Osteocyte (in vitro differentiated cells): ENCODE measurements at regions not wholly inside any gene's neighbourhood (a gene's known extent, or its start where the extent isn't known, plus 50 kb on each side); places are given as distances from the start of the nearest gene placed in this dataset.
A peak's percentile ranks its signal among the peaks of the same experiment; 100 is the strongest.

Experiments used
- DNase-seq: peaks from one replicate; pipeline ENCODE4 v3.0.0; 2021; ENCODE audit warnings: mixed read lengths; ENCODE audit not compliant: unreplicated experiment; ENCODE audit errors: extremely low spot score
- H3K27ac Mint-ChIP-seq: one replicate; pipeline ENCODE4 v1.8.0; 2021; ENCODE audit warnings: mild to moderate bottlenecking, mixed read lengths; ENCODE audit not compliant: unreplicated experiment
- H3K27me3 Mint-ChIP-seq: one replicate; pipeline ENCODE4 v1.8.0; 2021; ENCODE audit warnings: mixed read lengths; ENCODE audit not compliant: unreplicated experiment
- H3K36me3 Mint-ChIP-seq: one replicate; pipeline ENCODE4 v1.8.0; 2021; ENCODE audit warnings: mixed read lengths; ENCODE audit not compliant: unreplicated experiment
- H3K4me1 Mint-ChIP-seq: one replicate; pipeline ENCODE4 v1.8.0; 2021; ENCODE audit warnings: mixed read lengths; ENCODE audit not compliant: unreplicated experiment
- H3K4me3 Mint-ChIP-seq: one replicate; pipeline ENCODE4 v1.8.0; 2021; ENCODE audit warnings: mild to moderate bottlenecking, moderate library complexity, mixed read lengths; ENCODE audit not compliant: unreplicated experiment
- H3K9me3 Mint-ChIP-seq: one replicate; pipeline ENCODE4 v1.8.0; 2021; ENCODE audit warnings: mixed read lengths; ENCODE audit not compliant: unreplicated experiment
- CTCF ChIP-seq: fragments of 200-600 bp; sonication (generic); IDR thresholded peaks from 2 replicates; pipeline ENCODE4 v1.5.0; 2021; ENCODE audit warnings: antibody characterized with exemption, mild to moderate bottlenecking, moderate library complexity

GRCh38 chr16:54633943-54634362 lies 296.7 kb upstream of the IRX5 start:
- peak; percentile 35 for TF ChIP-seq CTCF
- no peak overlapping the region for H3K27ac Mint-ChIP-seq
- no peaks in the 10 kb centered on the region for H3K27me3 Mint-ChIP-seq
- no peaks in the 10 kb centered on the region for H3K36me3 Mint-ChIP-seq
- H3K4me1 Mint-ChIP-seq = no peaks in the 10 kb centered on the region
- no peak overlapping the region for H3K4me3 Mint-ChIP-seq
- no peak for DNase-seq
- H3K9me3 Mint-ChIP-seq = no peaks in the 10 kb centered on the region

DNA sequence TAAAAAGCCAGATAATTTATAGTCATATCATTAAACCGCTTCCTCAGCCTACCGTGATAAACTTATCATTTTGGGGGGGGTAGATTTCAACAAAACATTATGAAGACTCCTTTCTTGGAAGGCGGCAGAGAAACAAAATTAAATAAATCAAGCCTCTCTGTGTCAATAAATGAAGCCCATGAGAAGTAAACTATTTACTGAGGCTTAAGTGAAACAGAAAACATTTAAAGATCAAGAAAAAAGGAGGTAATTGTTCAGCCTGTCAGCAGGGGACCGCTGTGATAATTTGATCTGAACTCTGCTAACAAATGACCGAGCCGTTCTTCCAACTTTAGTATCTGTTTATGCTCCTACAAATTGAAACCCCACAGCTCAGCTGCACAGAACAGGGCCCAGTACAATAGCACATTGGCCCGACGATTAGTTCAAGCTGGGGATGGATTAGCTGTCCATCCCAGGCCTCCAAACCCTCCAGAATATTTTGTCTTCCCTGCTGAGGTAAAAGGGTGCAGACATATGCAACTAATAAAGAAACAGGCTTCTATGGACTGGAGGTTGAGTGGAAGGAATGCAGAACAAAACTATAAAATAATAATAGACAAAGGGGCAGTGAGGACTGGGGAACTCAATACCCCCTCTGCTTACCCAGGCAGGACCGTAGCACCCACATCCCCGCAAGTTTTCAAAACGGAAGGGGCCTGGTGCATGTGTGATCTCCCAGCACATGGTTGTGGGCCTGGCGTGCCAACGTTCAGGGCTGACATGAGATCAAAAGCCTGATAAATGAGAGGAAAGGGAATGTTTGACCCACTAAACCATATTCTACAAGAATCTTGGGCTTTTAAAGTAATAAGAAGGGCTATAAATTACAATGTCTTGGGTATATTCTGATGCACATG lies 298.1 kb upstream of the IRX5 start:
- Mint-ChIP-seq H3K36me3 (no peaks in the 10 kb centered on the region), H3K27me3 (no peaks in the 10 kb centered on the region), H3K4me1 (no peaks in the 10 kb centered on the region), H3K4me3 (no peak overlapping the region), H3K9me3 (no peaks in the 10 kb centered on the region), H3K27ac (no peak overlapping the region)
- no peak for TF ChIP-seq CTCF
- no peak for DNase-seq

GRCh38 chr16:54631782-54632181 lies 298.9 kb upstream of the IRX5 start:
- TF ChIP-seq CTCF = no peak
- H3K27ac Mint-ChIP-seq = no peak overlapping the region
- H3K36me3 Mint-ChIP-seq = no peaks in the 10 kb centered on the region
- no peak for DNase-seq
- H3K4me1 Mint-ChIP-seq = no peaks in the 10 kb centered on the region
- no peaks in the 10 kb centered on the region for H3K27me3 Mint-ChIP-seq
- H3K9me3 Mint-ChIP-seq = no peaks in the 10 kb centered on the region
- no peak overlapping the region for H3K4me3 Mint-ChIP-seq

- Mint-ChIP-seq H3K4me1 (no peaks in the 10 kb centered on the region), H3K27ac (no peak overlapping the region), H3K4me3 (no peak overlapping the region), H3K27me3 (no peaks in the 10 kb centered on the region), H3K9me3 (no peaks in the 10 kb centered on the region), H3K36me3 (no peaks in the 10 kb centered on the region)
- TF ChIP-seq CTCF = no peak
- DNase-seq = no peak
Measured at GRCh38 chr16:54630284-54630967, 300.2 kb upstream of the IRX5 start.
